ENCODE measurements at regions not wholly inside any gene's neighbourhood (a gene's known extent, or its start where the extent isn't known, plus 50 kb on each side); places are given as distances from the start of the nearest gene placed in this dataset.

DNA sequence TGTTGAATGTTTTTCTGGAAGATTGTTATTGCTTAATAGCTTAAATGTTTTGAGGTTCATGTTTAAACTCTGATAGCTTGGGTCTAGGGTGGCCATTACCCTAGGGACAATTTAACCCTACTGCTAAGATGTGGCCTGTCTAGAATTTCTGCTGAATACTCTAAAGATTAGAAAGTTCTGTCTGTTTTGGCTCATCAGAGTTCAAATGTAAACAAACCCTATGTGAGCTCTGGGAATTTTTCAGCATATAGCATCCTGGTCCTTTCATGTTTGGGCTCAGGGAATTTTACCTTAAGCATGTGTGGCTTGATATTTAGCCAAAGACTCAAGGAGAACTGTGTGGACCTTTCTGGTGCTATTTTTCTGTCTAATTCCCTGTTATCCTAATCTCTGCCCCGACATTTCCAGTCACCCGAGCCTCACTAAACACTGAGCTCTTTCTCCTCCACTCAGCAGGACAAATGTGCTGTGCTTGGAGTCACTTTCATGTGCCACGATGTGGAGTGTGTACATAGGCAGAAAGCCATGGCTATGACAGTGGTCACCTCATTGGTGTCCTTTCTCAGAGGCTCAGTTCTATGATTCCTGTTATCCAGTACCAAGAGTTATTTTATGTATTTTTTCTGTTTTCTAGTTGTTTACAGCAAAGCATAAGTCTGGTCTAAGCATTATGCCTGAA is 492.5 kb upstream of the SPHKAP start (continued):
- TF ChIP-seq THAP7 (CRISPR knock-in tag; IDR thresholded peaks at IDR 0.05) = no peak

DNA sequence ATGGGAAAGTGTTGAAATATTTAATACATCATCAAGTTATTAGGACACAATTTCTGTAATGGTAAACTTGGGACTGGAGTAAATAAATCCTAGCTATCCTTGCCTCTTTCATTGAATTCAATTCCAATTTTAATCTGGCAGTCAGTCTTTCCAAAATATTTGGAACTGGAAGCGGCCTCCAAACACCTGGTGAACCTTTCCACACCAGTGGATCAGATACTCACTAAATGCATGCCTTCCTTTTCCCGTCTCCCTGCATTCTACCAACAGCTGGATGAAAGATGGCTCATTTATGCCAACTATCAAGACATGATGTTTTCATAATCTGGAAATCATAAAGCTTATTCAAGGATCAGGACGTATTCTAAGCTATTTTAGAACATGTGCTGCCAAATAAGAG is 488.2 kb upstream of the SPHKAP start:
- in situ Hi-C loops (cut with HindIII; ENCODE audit: extremely low pct_ligation_motif_present, low pct_unique_long_range_greater_than_20kb) (loop anchor here (25.0 kb wide), 1 partner anchor 757 kb away; no protein-coding TSS in a partner anchor), intact Hi-C loops (cut with micrococcal nuclease; ENCODE audit: unreplicated experiment) (no loop called here)
- Histone ChIP-seq H3K79me2 (ENCODE audit: insufficient read depth, low read length) (no peaks in the 10 kb centered on the region), H2AFZ (ENCODE audit: low read length) (no peak overlapping the region), H3K9ac (ENCODE audit: insufficient read depth, low read depth, low read length) (no peak overlapping the region), H3K27me3 (ENCODE audit: control insufficient read depth in 1 of 2, insufficient read depth in 2 of 2, low read length in 2 of 2) (no peaks in the 10 kb centered on the region; a peak in 1 of 5 replicates), H3K4me1 (ENCODE audit: insufficient read depth, low read length) (no peaks in the 10 kb centered on the region), H3K4me2 (ENCODE audit: low read depth, low read length) (no peak overlapping the region), H4K20me1 (ENCODE audit: insufficient read depth, low read length) (no peaks in the 10 kb centered on the region), H3K36me3 (replicated peaks in 1 of 2; ENCODE audit: control insufficient read depth in 1 of 2, insufficient read depth in 2 of 2, low read length in 2 of 2) (no peaks in the 10 kb centered on the region), H3K4me3 (replicated peaks in 1 of 3; ENCODE audit: insufficient read depth in 1 of 3, low read depth in 2 of 3, low read length in 3 of 3) (no peak overlapping the region), H3K27ac (ENCODE audit: extremely low read length, insufficient read depth, low read length) (no peak overlapping the region), H3K9me3 (ENCODE audit: low read length) (peaks cover 24% of the 10 kb centered on the region)
- WGBS (ENCODE audit: low lambda C conversion rate) = 5% methylated on average over 3 of the region's 3 CpGs
- ATAC-seq (no peak), FAIRE-seq (no peak), DNase-seq (ENCODE audit: low spot score) (no peak)
- BruUV-seq (replicated peaks) = no TSS peak
- ChIA-PET POLR2A (no interaction called here), CTCF (ENCODE audit: low intra/inter-chr PET ratio, low total read pairs) (no interaction called here)
- TF ChIP-seq MTA3 (CRISPR knock-in tag; IDR thresholded peaks at IDR 0.05) = no peak
- TF ChIP-seq ZSCAN30 (CRISPR knock-in tag; IDR thresholded peaks at IDR 0.05) = no peak
- TF ChIP-seq HDAC1 (CRISPR knock-in tag; IDR thresholded peaks at IDR 0.05) = no peak
- no peak for TF ChIP-seq CREBL2 (CRISPR knock-in tag; IDR thresholded peaks at IDR 0.05; ENCODE audit: borderline replicate concordance)
- no peak for TF ChIP-seq TFDP2 (CRISPR knock-in tag; IDR thresholded peaks at IDR 0.05)
- TF ChIP-seq ARID4A (CRISPR knock-in tag; IDR thresholded peaks at IDR 0.05; ENCODE audit: borderline replicate concordance) = no peak
- no peak for TF ChIP-seq MBNL3 (CRISPR knock-in tag; conservative IDR thresholded peaks at IDR 0.05)
- TF ChIP-seq ZNF572 (CRISPR knock-in tag; IDR thresholded peaks at IDR 0.05) = no peak
- TF ChIP-seq TBP (CRISPR knock-in tag; IDR thresholded peaks at IDR 0.05) = no peak
- no peak for TF ChIP-seq E2F2 (CRISPR knock-in tag; IDR thresholded peaks at IDR 0.05; ENCODE audit: borderline replicate concordance)
- TF ChIP-seq, protein P1, sequence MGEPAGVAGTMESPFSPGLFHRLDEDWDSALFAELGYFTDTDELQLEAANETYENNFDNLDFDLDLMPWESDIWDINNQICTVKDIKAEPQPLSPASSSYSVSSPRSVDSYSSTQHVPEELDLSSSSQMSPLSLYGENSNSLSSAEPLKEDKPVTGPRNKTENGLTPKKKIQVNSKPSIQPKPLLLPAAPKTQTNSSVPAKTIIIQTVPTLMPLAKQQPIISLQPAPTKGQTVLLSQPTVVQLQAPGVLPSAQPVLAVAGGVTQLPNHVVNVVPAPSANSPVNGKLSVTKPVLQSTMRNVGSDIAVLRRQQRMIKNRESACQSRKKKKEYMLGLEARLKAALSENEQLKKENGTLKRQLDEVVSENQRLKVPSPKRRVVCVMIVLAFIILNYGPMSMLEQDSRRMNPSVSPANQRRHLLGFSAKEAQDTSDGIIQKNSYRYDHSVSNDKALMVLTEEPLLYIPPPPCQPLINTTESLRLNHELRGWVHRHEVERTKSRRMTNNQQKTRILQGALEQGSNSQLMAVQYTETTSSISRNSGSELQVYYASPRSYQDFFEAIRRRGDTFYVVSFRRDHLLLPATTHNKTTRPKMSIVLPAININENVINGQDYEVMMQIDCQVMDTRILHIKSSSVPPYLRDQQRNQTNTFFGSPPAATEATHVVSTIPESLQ (CRISPR knock-in tag; conservative IDR thresholded peaks at IDR 0.05) = no peak
- no peak for TF ChIP-seq DNMT3B (CRISPR knock-in tag; conservative IDR thresholded peaks at IDR 0.05)

Data from HepG2 (cell line).